Fibroblast of lung (primary cell): ENCODE measurements at regions not wholly inside any gene's neighbourhood (a gene's known extent, or its start where the extent isn't known, plus 50 kb on each side); places are given as distances from the start of the nearest gene placed in this dataset.
"Not testable (repeated sequence)": the region's sequence is repeated elsewhere in the genome, so short reads cannot be mapped to it uniquely, and the experiment has no call there.

Experiments used
- EZH2 ChIP-seq: IDR thresholded peaks from 2 replicates; pipeline ENCODE4 v1.5.1; 2012; ENCODE audit warnings: low read length, control low read depth, mild to moderate bottlenecking; ENCODE audit errors: missing control alignments
- TF ChIP-seq, protein P1 (sequence below), 2 donors: IDR thresholded peaks in 1 of 2; conservative IDR thresholded peaks in 1 of 2; 1 replicate in 1 of 2; 2 replicates in 1 of 2; pipeline ENCODE4 v1.5.1; 2011 to 2012; ENCODE audit warnings: low read length in 2 of 2, control low read depth in 1 of 2, inconsistent platforms in 1 of 2, low read depth in 1 of 2, mild to moderate bottlenecking in 1 of 2

DNA sequence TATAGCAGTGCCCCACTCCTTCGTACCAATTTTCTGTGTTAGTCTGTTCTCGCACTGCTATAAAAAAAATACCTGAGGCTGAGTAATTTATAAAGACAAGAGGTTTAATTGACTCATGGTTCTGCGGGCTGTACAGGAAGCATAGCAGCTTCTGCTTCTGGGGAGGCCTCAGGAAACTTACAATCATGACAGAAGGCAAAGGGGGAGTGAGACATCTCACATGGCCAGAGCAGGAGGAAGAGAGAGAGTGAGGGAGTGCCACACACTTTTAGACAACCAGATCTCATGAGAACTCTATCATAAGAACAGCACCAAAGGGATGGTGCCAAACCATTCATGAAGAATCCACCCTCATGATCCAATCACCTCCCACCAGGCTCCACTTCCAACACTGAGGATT, 133.8 kb upstream of the USP9X start:
- TF ChIP-seq, protein P1, sequence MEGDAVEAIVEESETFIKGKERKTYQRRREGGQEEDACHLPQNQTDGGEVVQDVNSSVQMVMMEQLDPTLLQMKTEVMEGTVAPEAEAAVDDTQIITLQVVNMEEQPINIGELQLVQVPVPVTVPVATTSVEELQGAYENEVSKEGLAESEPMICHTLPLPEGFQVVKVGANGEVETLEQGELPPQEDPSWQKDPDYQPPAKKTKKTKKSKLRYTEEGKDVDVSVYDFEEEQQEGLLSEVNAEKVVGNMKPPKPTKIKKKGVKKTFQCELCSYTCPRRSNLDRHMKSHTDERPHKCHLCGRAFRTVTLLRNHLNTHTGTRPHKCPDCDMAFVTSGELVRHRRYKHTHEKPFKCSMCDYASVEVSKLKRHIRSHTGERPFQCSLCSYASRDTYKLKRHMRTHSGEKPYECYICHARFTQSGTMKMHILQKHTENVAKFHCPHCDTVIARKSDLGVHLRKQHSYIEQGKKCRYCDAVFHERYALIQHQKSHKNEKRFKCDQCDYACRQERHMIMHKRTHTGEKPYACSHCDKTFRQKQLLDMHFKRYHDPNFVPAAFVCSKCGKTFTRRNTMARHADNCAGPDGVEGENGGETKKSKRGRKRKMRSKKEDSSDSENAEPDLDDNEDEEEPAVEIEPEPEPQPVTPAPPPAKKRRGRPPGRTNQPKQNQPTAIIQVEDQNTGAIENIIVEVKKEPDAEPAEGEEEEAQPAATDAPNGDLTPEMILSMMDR (conservative IDR thresholded peaks at IDR 0.05 in 1 of 2, IDR thresholded peaks at IDR 0.05 in 1 of 2; ENCODE audit: low read depth in 1 of 2, low read length in 2 of 2) = not testable (repeated sequence)
- TF ChIP-seq EZH2 = not testable (repeated sequence)
